HepG2 (cell line): ENCODE measurements at regions not wholly inside any gene's neighbourhood (a gene's known extent, or its start where the extent isn't known, plus 50 kb on each side); places are given as distances from the start of the nearest gene placed in this dataset.

Experiments
- ARNT ChIP-seq: fragments of 450-650 bp; IDR thresholded peaks from 2 replicates; pipeline ENCODE4 v1.6.1; 2017
- ATF5 ChIP-seq: sonication (generic); formaldehyde crosslinking; IDR thresholded peaks from 2 replicates; pipeline ENCODE4 v1.4.0; 2020; ENCODE audit warnings: mild to moderate bottlenecking, low read depth, missing genetic modification reagents
- FOXP1 ChIP-seq, 2 experiments: fragments of 450-650 bp in 1 of 2; IDR thresholded peaks; 2 replicates each; pipeline ENCODE4 v1.6.1; 2017 to 2018; ENCODE audit warnings: antibody characterized with exemption in 1 of 2
- GLI4 ChIP-seq: sonication (generic); formaldehyde crosslinking; IDR thresholded peaks from 2 replicates; pipeline ENCODE4 v1.5.1; 2020; ENCODE audit warnings: missing genetic modification reagents, mild to moderate bottlenecking, moderate library complexity, borderline replicate concordance
- KDM6A ChIP-seq: IDR thresholded peaks from 2 replicates; pipeline ENCODE4 v1.6.1; 2016; ENCODE audit warnings: low read depth
- LCORL ChIP-seq, 2 experiments: fragments of 450-650 bp in 1 of 2; sonication (generic) in 1 of 2; formaldehyde crosslinking in 1 of 2; IDR thresholded peaks; 2 replicates each; pipeline versions ENCODE4 v1.5.0 to v1.6.1; 2017 to 2020; ENCODE audit warnings: antibody characterized with exemption in 1 of 2, missing genetic modification reagents in 1 of 2
- NBN ChIP-seq: fragments of 450-650 bp; conservative IDR thresholded peaks from 2 replicates; pipeline ENCODE4 v1.6.1; 2017
- RAD51 ChIP-seq: fragments of 450-650 bp; IDR thresholded peaks from 2 replicates; pipeline ENCODE4 v1.6.1; 2016; ENCODE audit warnings: borderline replicate concordance
- SNRNP70 ChIP-seq: fragments of 200-400 bp; formaldehyde crosslinking; IDR thresholded peaks from 2 replicates; pipeline ENCODE4 v1.6.1; 2017; ENCODE audit warnings: mild to moderate bottlenecking, low read depth, low read length, moderate library complexity
- SOX6 ChIP-seq, 2 experiments: fragments of 450-650 bp in 1 of 2; sonication (generic) in 1 of 2; formaldehyde crosslinking in 1 of 2; IDR thresholded peaks; 2 replicates each; pipeline versions ENCODE4 v1.4.0 to v1.6.1; 2017 to 2020; ENCODE audit warnings: antibody characterized with exemption in 1 of 2, mild to moderate bottlenecking in 1 of 2, missing genetic modification reagents in 1 of 2
- SP1 ChIP-seq, 2 experiments: fragments of 450-650 bp in 1 of 2; sonication (generic) in 1 of 2; formaldehyde crosslinking in 1 of 2; IDR thresholded peaks; 2 replicates each; pipeline versions ENCODE4 v1.4.0 to v1.6.1; 2016 to 2020; ENCODE audit warnings: missing genetic modification reagents in 1 of 2
- TARDBP ChIP-seq: sonication (generic); formaldehyde crosslinking; IDR thresholded peaks from 2 replicates; pipeline ENCODE4 v1.8.0; 2022; ENCODE audit warnings: mild to moderate bottlenecking, missing genetic modification reagents
- TBX3 ChIP-seq: fragments of 450-650 bp; IDR thresholded peaks from 2 replicates; pipeline ENCODE4 v1.6.1; 2017; ENCODE audit warnings: antibody characterized with exemption, mild to moderate bottlenecking, inconsistent platforms, borderline replicate concordance
- ZNF10 ChIP-seq: sonication (generic); formaldehyde crosslinking; IDR thresholded peaks from 2 replicates; pipeline ENCODE4 v1.4.0; 2020; ENCODE audit warnings: mild to moderate bottlenecking, low read depth, missing genetic modification reagents, borderline replicate concordance
- ZNF121 ChIP-seq: sonication (generic); formaldehyde crosslinking; IDR thresholded peaks from 2 replicates; pipeline ENCODE4 v1.5.0; 2020; ENCODE audit warnings: mild to moderate bottlenecking, missing genetic modification reagents
- ZNF263 ChIP-seq: sonication (generic); formaldehyde crosslinking; IDR thresholded peaks from 2 replicates; pipeline ENCODE4 v1.4.0; 2020; ENCODE audit warnings: missing genetic modification reagents
- ZNF282 ChIP-seq: fragments of 450-650 bp; IDR thresholded peaks from 2 replicates; pipeline ENCODE4 v1.6.1; 2018; ENCODE audit not compliant: partially characterized antibody
- ZNF569 ChIP-seq: sonication (generic); formaldehyde crosslinking; IDR thresholded peaks from 2 replicates; pipeline ENCODE4 v1.5.0; 2020; ENCODE audit warnings: mild to moderate bottlenecking, missing genetic modification reagents, moderate library complexity, borderline replicate concordance
- ZNF577 ChIP-seq: sonication (generic); formaldehyde crosslinking; IDR thresholded peaks from 2 replicates; pipeline ENCODE4 v1.4.0; 2020; ENCODE audit warnings: mild to moderate bottlenecking, low read depth, missing genetic modification reagents, borderline replicate concordance
- ZNF724P ChIP-seq: sonication (generic); formaldehyde crosslinking; IDR thresholded peaks from 2 replicates; pipeline ENCODE4 v1.8.0; 2022; ENCODE audit warnings: missing genetic modification reagents, borderline replicate concordance
- ZNF737 ChIP-seq: sonication (generic); formaldehyde crosslinking; IDR thresholded peaks from 2 replicates; pipeline ENCODE4 v1.5.0; 2020; ENCODE audit warnings: missing genetic modification reagents, mild to moderate bottlenecking, borderline replicate concordance
- ZNF850 ChIP-seq: sonication (generic); formaldehyde crosslinking; conservative IDR thresholded peaks from 2 replicates; pipeline ENCODE4 v1.9.0; 2021; ENCODE audit warnings: mild to moderate bottlenecking, missing genetic modification reagents
- TF ChIP-seq, protein P1 (sequence below): sonication (generic); formaldehyde crosslinking; IDR thresholded peaks from 2 replicates; pipeline ENCODE4 v1.5.0; 2020; ENCODE audit warnings: missing genetic modification reagents, mild to moderate bottlenecking, borderline replicate concordance
- TF ChIP-seq, protein P2 (sequence below): sonication (generic); formaldehyde crosslinking; IDR thresholded peaks from 2 replicates; pipeline ENCODE4 v1.4.0; 2020; ENCODE audit warnings: missing genetic modification reagents
- TF ChIP-seq, protein P3 (sequence below): sonication (generic); formaldehyde crosslinking; IDR thresholded peaks from 2 replicates; pipeline ENCODE4 v1.4.0; 2020; ENCODE audit warnings: low read depth, mild to moderate bottlenecking, missing genetic modification reagents

DNA sequence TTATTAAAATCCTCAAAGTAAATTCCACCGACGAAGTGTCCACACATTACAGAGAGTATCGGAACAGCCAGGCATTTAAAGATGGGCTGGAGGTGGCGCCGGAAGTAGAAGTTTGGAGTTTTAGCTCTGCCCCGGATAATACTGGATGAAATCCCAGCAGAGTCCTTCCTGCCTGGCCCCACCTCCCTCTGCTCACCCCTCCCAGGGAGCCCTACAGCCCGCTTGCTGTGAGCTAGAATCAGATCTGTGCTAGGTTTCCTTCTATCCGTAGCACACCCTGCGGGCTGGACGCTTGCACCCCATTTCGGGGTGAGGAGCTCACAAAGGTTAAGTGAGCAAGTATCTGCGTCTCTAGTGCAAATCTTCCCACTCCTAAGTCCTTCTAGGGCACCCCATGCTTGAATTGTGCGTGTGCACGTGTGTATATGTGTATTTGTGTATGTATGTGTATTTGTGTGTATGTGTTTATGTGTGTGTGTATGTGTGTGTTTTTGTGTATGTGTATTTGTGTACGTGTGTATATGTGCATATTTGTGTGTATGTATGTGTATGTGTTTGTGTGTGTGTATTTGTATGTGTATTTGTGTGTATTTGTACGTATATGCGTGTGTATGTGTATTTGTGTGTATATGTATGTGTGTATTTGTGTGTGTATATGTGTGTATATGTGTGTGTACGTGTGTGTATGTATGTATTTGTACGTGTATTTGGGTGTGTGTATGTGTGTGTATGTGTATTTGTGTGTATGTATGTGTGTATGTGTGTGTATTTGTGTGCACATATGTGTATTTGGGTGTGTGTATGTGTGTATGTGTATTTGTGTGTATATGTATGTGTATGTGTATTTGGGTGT is 61.4 kb downstream of the HAPSTR1 start (continued):
- TF ChIP-seq ZNF850 (CRISPR knock-in tag): no peak
- TF ChIP-seq SNRNP70: no peak
- no peak for TF ChIP-seq ATF5 (CRISPR knock-in tag)
- no peak for TF ChIP-seq KDM6A
- 0 out of 2 replicates have a peak, but pooled peaks have one; percentile 62 for TF ChIP-seq ARNT
- no peak for TF ChIP-seq ZNF737 (CRISPR knock-in tag)
- no peak for TF ChIP-seq ZNF121 (CRISPR knock-in tag)
- TF ChIP-seq ZNF569 (CRISPR knock-in tag): no peak
- no peak for TF ChIP-seq GLI4 (CRISPR knock-in tag)
- TF ChIP-seq, protein P1, sequence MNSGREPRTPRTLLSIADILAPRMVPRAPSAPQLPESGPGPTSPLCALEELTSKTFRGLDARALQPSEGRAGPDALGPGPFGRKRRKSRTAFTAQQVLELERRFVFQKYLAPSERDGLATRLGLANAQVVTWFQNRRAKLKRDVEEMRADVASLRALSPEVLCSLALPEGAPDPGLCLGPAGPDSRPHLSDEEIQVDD: no peak
- no peak for TF ChIP-seq TARDBP
- peak; percentile 25; the same call in 1 of the 2 replicates for TF ChIP-seq RAD51
- no peak for TF ChIP-seq TBX3
- TF ChIP-seq ZNF10: no peak
- 0 out of 2 replicates have a peak, but pooled peaks have one; percentile 83 for TF ChIP-seq SOX6 (IDR thresholded peaks at IDR 0.05)
- TF ChIP-seq SOX6 (CRISPR knock-in tag; IDR thresholded peaks at IDR 0.05): no peak
- peak; percentile 59; the same call in 1 of the 2 replicates for TF ChIP-seq FOXP1 (IDR thresholded peaks at IDR 0.05)
- no peak for TF ChIP-seq FOXP1 (CRISPR knock-in tag; IDR thresholded peaks at IDR 0.05)
- no peak for TF ChIP-seq ZNF577
- 0 out of 2 replicates have a peak, but pooled peaks have one; percentile 3 for TF ChIP-seq LCORL (IDR thresholded peaks at IDR 0.05)
- no peak for TF ChIP-seq LCORL (CRISPR knock-in tag; IDR thresholded peaks at IDR 0.05)
- TF ChIP-seq, protein P2, sequence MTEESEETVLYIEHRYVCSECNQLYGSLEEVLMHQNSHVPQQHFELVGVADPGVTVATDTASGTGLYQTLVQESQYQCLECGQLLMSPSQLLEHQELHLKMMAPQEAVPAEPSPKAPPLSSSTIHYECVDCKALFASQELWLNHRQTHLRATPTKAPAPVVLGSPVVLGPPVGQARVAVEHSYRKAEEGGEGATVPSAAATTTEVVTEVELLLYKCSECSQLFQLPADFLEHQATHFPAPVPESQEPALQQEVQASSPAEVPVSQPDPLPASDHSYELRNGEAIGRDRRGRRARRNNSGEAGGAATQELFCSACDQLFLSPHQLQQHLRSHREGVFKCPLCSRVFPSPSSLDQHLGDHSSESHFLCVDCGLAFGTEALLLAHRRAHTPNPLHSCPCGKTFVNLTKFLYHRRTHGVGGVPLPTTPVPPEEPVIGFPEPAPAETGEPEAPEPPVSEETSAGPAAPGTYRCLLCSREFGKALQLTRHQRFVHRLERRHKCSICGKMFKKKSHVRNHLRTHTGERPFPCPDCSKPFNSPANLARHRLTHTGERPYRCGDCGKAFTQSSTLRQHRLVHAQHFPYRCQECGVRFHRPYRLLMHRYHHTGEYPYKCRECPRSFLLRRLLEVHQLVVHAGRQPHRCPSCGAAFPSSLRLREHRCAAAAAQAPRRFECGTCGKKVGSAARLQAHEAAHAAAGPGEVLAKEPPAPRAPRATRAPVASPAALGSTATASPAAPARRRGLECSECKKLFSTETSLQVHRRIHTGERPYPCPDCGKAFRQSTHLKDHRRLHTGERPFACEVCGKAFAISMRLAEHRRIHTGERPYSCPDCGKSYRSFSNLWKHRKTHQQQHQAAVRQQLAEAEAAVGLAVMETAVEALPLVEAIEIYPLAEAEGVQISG (CRISPR knock-in tag): no peak
- TF ChIP-seq ZNF282: no peak
- peak; percentile 81 for TF ChIP-seq NBN
- TF ChIP-seq, protein P3, sequence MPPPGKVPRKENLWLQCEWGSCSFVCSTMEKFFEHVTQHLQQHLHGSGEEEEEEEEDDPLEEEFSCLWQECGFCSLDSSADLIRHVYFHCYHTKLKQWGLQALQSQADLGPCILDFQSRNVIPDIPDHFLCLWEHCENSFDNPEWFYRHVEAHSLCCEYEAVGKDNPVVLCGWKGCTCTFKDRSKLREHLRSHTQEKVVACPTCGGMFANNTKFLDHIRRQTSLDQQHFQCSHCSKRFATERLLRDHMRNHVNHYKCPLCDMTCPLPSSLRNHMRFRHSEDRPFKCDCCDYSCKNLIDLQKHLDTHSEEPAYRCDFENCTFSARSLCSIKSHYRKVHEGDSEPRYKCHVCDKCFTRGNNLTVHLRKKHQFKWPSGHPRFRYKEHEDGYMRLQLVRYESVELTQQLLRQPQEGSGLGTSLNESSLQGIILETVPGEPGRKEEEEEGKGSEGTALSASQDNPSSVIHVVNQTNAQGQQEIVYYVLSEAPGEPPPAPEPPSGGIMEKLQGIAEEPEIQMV (CRISPR knock-in tag): no peak
- TF ChIP-seq SP1 (IDR thresholded peaks at IDR 0.05): peak; percentile 41; the same call in 1 of the 2 replicates
- no peak for TF ChIP-seq SP1 (CRISPR knock-in tag; IDR thresholded peaks at IDR 0.05)
- TF ChIP-seq ZNF724P (CRISPR knock-in tag): no peak
- no peak for TF ChIP-seq ZNF263 (CRISPR knock-in tag)
